ENCODE measurements at regions not wholly inside any gene's neighbourhood (a gene's known extent, or its start where the extent isn't known, plus 50 kb on each side); places are given as distances from the start of the nearest gene placed in this dataset.
A peak's percentile ranks its signal among the peaks of the same experiment; 100 is the strongest.

DNA sequence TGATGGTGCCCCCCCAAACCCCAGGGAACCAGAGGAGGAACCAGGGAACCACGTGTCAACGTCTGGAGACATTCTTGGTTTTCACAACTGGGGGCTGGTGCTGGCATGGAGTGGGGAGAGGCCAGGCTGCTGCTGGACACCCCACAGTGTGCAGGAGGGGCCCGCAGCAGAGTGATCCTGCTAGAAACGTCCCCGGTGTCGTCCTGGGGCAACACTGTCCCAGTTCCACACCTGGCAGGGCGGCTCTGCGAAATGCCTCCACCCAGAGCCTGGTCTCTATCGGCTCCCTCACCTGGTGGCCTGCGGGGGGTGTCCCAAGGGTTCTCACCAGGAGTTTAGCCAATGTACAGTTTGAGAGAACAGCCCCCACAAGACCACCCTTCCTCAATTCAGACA, 226.3 kb downstream of the CTTN start:
- Histone ChIP-seq H3K23ac (ENCODE audit: low read depth, low read length, poor library complexity) (no peak overlapping the region), H3K4ac (ENCODE audit: low read length) (no peak overlapping the region), H3K27ac (replicated peaks; ENCODE audit: low read length) (no peak overlapping the region), H2BK120ac (ENCODE audit: low read depth, low read length) (no peak overlapping the region), H3K27me3 (ENCODE audit: control insufficient read depth in 3 of 3, insufficient read depth in 3 of 3, low read depth in 1 of 3, low read length in 3 of 3) (no peaks in the 10 kb centered on the region), H2AFZ (ENCODE audit: low read length) (no peak overlapping the region), H2AK5ac (ENCODE audit: low read depth, low read length) (no peak overlapping the region), H3K9me3 (replicated peaks in 1 of 2; ENCODE audit: control insufficient read depth in 2 of 2, insufficient read depth in 1 of 2, low read depth in 1 of 2, low read length in 2 of 2) (peaks cover 2 to 3% of the 10 kb centered on the region in 2 donors), H2BK15ac (ENCODE audit: low read length) (no peak overlapping the region), H3K4me3 (ENCODE audit: low read length in 2 of 2) (no peak overlapping the region), H3K36me3 (replicated peaks in 1 of 2; ENCODE audit: control insufficient read depth in 2 of 2, insufficient read depth in 2 of 2, low read length in 2 of 2) (no peaks in the 10 kb centered on the region), H3K79me1 (ENCODE audit: low read depth, low read length) (peaks cover 3% of the 10 kb centered on the region), H4K8ac (ENCODE audit: low read depth, low read length) (no peak overlapping the region), H3K14ac (ENCODE audit: low read length) (no peak overlapping the region), H3K4me2 (ENCODE audit: insufficient read depth, low read length, poor library complexity, severe bottlenecking) (no peak overlapping the region), H3K4me1 (ENCODE audit: control insufficient read depth in 2 of 2, insufficient read depth in 1 of 2, low read depth in 1 of 2, low read length in 2 of 2) (peaks cover 9 to 29% of the 10 kb centered on the region in 2 donors), H2BK5ac (ENCODE audit: low read length) (no peak overlapping the region), H3K18ac (ENCODE audit: low read length) (no peak overlapping the region), H2BK12ac (ENCODE audit: low read length) (no peak overlapping the region), H3K9ac (ENCODE audit: low read depth, low read length, poor library complexity) (no peak overlapping the region), H4K91ac (ENCODE audit: low read depth, low read length, poor library complexity) (no peak overlapping the region)
- no CpG with 5 or more reads among the region's 10 CpGs for WGBS, 2 donors (ENCODE audit: extremely low coverage in 2 of 2, insufficient read length in 2 of 2, insufficient replicate concordance in 1 of 2)
- DNase-seq (ENCODE audit: low spot score): no peak

DNA sequence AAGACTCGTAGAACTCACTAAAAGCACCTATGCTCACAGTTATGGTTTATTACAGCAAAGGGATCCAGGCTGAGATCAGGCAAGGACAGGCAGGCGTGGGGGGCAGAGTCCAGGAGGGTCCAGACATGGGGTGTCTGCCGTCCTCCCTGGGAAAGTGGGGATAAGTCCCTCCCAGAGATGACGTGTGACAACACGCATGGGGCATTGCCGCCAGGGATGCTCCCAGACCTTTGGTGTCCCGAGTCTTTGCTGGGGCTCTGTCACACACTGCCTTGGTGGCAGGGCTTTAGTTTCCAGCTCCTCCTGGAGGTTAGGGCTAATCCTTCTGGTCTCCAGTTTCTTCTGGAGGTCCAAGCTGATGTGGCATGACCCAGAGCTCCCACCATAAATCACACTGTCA, 226.7 kb downstream of the CTTN start:
- no peak for DNase-seq (ENCODE audit: low spot score)
- H3K79me1 ChIP-seq (ENCODE audit: low read depth, low read length): peaks cover 3% of the 10 kb centered on the region
- no peak overlapping the region for H3K4ac ChIP-seq (ENCODE audit: low read length)
- H3K27me3 ChIP-seq (ENCODE audit: control insufficient read depth in 3 of 3, insufficient read depth in 3 of 3, low read depth in 1 of 3, low read length in 3 of 3): no peaks in the 10 kb centered on the region
- WGBS, 2 donors (ENCODE audit: extremely low coverage in 2 of 2, insufficient read length in 2 of 2, insufficient replicate concordance in 1 of 2): no CpG with 5 or more reads among the region's 7 CpGs
- H2BK5ac ChIP-seq (ENCODE audit: low read length): no peak overlapping the region
- no peak overlapping the region for H2BK120ac ChIP-seq (ENCODE audit: low read depth, low read length)
- H3K9ac ChIP-seq (ENCODE audit: low read depth, low read length, poor library complexity): no peak overlapping the region
- no peak overlapping the region for H2BK15ac ChIP-seq (ENCODE audit: low read length)
- H3K18ac ChIP-seq (ENCODE audit: low read length): peak overlapping the region; percentile 23
- no peak overlapping the region for H3K4me3 ChIP-seq (ENCODE audit: low read length in 2 of 2)
- peaks cover 2 to 3% of the 10 kb centered on the region in 2 donors for H3K9me3 ChIP-seq (replicated peaks in 1 of 2; ENCODE audit: control insufficient read depth in 2 of 2, insufficient read depth in 1 of 2, low read depth in 1 of 2, low read length in 2 of 2)
- H4K8ac ChIP-seq (ENCODE audit: low read depth, low read length): no peak overlapping the region
- no peaks in the 10 kb centered on the region for H3K36me3 ChIP-seq (replicated peaks in 1 of 2; ENCODE audit: control insufficient read depth in 2 of 2, insufficient read depth in 2 of 2, low read length in 2 of 2)
- no peak overlapping the region for H2AFZ ChIP-seq (ENCODE audit: low read length)
- H3K27ac ChIP-seq (replicated peaks; ENCODE audit: low read length): no peak overlapping the region
- H4K91ac ChIP-seq (ENCODE audit: low read depth, low read length, poor library complexity): no peak overlapping the region
- no peak overlapping the region for H3K23ac ChIP-seq (ENCODE audit: low read depth, low read length, poor library complexity)
- H2AK5ac ChIP-seq (ENCODE audit: low read depth, low read length): no peak overlapping the region
- H3K4me2 ChIP-seq (ENCODE audit: insufficient read depth, low read length, poor library complexity, severe bottlenecking): no peak overlapping the region
- no peak overlapping the region for H2BK12ac ChIP-seq (ENCODE audit: low read length)
- no peak overlapping the region for H3K14ac ChIP-seq (ENCODE audit: low read length)
- H3K4me1 ChIP-seq (ENCODE audit: control insufficient read depth in 2 of 2, insufficient read depth in 1 of 2, low read depth in 1 of 2, low read length in 2 of 2): peaks cover 9 to 29% of the 10 kb centered on the region in 2 donors

DNA sequence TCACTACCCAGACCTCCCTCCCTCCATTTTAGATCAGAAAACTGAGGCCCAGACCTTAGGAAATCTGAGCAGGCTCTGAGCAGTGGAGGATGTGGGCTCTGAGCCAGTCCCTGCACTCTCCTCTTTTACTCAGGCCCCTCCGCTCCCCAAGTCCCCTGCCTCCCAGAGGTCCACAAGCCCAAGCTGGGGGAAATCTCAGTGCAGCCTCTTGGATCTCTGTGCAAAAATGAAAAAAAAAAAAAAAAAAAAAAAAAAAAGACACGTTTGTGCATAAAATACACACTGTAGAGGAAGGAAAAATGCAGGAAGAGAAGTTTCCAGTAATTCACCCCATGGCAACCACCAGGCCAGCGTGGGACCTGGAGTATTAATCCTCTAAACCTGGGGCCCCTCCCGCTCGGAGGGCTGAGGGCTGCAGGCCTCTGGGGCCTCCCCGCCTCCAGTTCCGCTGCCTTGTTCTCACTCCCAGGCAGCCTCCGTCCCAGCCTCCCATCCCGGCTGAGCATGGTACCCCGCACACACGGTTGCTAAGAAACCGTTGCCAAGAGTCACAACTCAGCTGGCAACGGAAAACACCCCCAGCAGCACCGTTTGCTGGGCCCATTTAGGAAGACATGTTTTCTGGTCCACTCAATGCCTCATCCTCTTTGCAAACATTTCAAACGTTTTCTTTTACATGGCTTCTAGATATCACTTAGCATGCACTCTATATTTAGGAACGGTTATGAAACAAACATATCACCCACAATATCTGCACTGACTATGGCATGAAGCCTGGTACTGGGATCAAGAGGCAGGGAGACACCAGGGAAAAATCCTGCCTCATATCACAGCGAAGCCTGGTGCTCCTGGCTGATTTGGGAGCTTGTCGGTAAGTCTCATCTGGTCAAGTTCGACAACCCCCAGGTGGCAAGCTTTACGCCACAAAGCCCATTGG, 227.5 kb downstream of the CTTN start:
- no peak overlapping the region for H2AFZ ChIP-seq (ENCODE audit: low read length)
- no peak overlapping the region for H3K27ac ChIP-seq (replicated peaks; ENCODE audit: low read length)
- H3K4me3 ChIP-seq (ENCODE audit: low read length in 2 of 2): no peak overlapping the region

DNA sequence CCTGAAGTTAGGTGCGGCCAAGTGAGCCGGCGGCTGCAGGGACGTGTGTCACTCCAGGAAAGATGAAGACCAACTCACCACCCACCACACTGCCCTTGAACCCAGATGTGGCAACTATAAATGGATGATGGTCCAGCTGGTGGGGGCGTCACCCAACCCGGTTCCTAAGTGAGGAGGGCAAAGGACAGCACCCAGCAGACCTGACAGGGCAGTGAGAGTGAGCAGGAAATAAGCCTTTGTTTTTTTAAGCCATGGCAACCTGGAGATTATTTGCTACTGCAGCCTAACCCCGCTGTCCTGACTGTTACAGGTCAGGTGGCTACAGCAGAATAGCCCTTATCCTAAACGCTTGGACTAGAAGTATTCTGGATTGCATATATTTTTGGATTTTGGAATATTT, 228.9 kb downstream of the CTTN start:
- Histone ChIP-seq H3K36me3 (replicated peaks in 1 of 2; ENCODE audit: control insufficient read depth in 2 of 2, insufficient read depth in 2 of 2, low read length in 2 of 2) (no peaks in the 10 kb centered on the region), H3K4me2 (ENCODE audit: insufficient read depth, low read length, poor library complexity, severe bottlenecking) (no peak overlapping the region), H3K14ac (ENCODE audit: low read length) (no peak overlapping the region), H3K4ac (ENCODE audit: low read length) (no peak overlapping the region), H3K18ac (ENCODE audit: low read length) (no peak overlapping the region), H3K27me3 (ENCODE audit: control insufficient read depth in 3 of 3, insufficient read depth in 3 of 3, low read depth in 1 of 3, low read length in 3 of 3) (no peaks in the 10 kb centered on the region), H2BK5ac (ENCODE audit: low read length) (no peak overlapping the region), H3K4me3 (ENCODE audit: low read length in 2 of 2) (no peak overlapping the region), H2BK15ac (ENCODE audit: low read length) (peak overlapping the region; percentile 42), H2AK5ac (ENCODE audit: low read depth, low read length) (peak overlapping the region; percentile 31), H3K9me3 (replicated peaks in 1 of 2; ENCODE audit: control insufficient read depth in 2 of 2, insufficient read depth in 1 of 2, low read depth in 1 of 2, low read length in 2 of 2) (no peaks in the 10 kb centered on the region), H2AFZ (ENCODE audit: low read length) (no peak overlapping the region), H3K4me1 (ENCODE audit: control insufficient read depth in 2 of 2, insufficient read depth in 1 of 2, low read depth in 1 of 2, low read length in 2 of 2) (peaks cover 11 to 34% of the 10 kb centered on the region in 2 donors), H3K79me1 (ENCODE audit: low read depth, low read length) (peaks cover 3% of the 10 kb centered on the region), H3K27ac (replicated peaks; ENCODE audit: low read length) (no peak overlapping the region), H3K9ac (ENCODE audit: low read depth, low read length, poor library complexity) (no peak overlapping the region), H4K8ac (ENCODE audit: low read depth, low read length) (no peak overlapping the region), H4K91ac (ENCODE audit: low read depth, low read length, poor library complexity) (no peak overlapping the region), H2BK12ac (ENCODE audit: low read length) (no peak overlapping the region), H3K23ac (ENCODE audit: low read depth, low read length, poor library complexity) (no peak overlapping the region), H2BK120ac (ENCODE audit: low read depth, low read length) (no peak overlapping the region)
- DNase-seq (ENCODE audit: low spot score): no peak
- no CpG with 5 or more reads among the region's 8 CpGs for WGBS, 2 donors (ENCODE audit: extremely low coverage in 2 of 2, insufficient read length in 2 of 2, insufficient replicate concordance in 1 of 2)

More for the DNA sequence above, 227.5 kb downstream of the CTTN start:
- Histone ChIP-seq H3K27me3 (ENCODE audit: control insufficient read depth in 3 of 3, insufficient read depth in 3 of 3, low read depth in 1 of 3, low read length in 3 of 3) (no peaks in the 10 kb centered on the region), H3K9me3 (replicated peaks in 1 of 2; ENCODE audit: control insufficient read depth in 2 of 2, insufficient read depth in 1 of 2, low read depth in 1 of 2, low read length in 2 of 2) (peaks cover under 1 to 2% of the 10 kb centered on the region in 2 donors), H2BK5ac (ENCODE audit: low read length) (no peak overlapping the region), H3K4ac (ENCODE audit: low read length) (no peak overlapping the region), H4K91ac (ENCODE audit: low read depth, low read length, poor library complexity) (no peak overlapping the region), H3K36me3 (replicated peaks in 1 of 2; ENCODE audit: control insufficient read depth in 2 of 2, insufficient read depth in 2 of 2, low read length in 2 of 2) (no peaks in the 10 kb centered on the region), H2AK5ac (ENCODE audit: low read depth, low read length) (no peak overlapping the region), H3K4me2 (ENCODE audit: insufficient read depth, low read length, poor library complexity, severe bottlenecking) (no peak overlapping the region), H3K23ac (ENCODE audit: low read depth, low read length, poor library complexity) (no peak overlapping the region), H3K9ac (ENCODE audit: low read depth, low read length, poor library complexity) (no peak overlapping the region), H3K18ac (ENCODE audit: low read length) (no peak overlapping the region), H3K4me1 (ENCODE audit: control insufficient read depth in 2 of 2, insufficient read depth in 1 of 2, low read depth in 1 of 2, low read length in 2 of 2) (peaks cover 9 to 29% of the 10 kb centered on the region in 2 donors), H4K8ac (ENCODE audit: low read depth, low read length) (no peak overlapping the region), H3K79me1 (ENCODE audit: low read depth, low read length) (peaks cover 3% of the 10 kb centered on the region), H2BK12ac (ENCODE audit: low read length) (no peak overlapping the region), H3K14ac (ENCODE audit: low read length) (no peak overlapping the region), H2BK15ac (ENCODE audit: low read length) (no peak overlapping the region), H2BK120ac (ENCODE audit: low read depth, low read length) (no peak overlapping the region)
- DNase-seq (ENCODE audit: low spot score): no peak
- no CpG with 5 or more reads among the region's 20 CpGs for WGBS, 2 donors (ENCODE audit: extremely low coverage in 2 of 2, insufficient read length in 2 of 2, insufficient replicate concordance in 1 of 2)
